ENCODE measurements at regions not wholly inside any gene's neighbourhood (a gene's known extent, or its start where the extent isn't known, plus 50 kb on each side); places are given as distances from the start of the nearest gene placed in this dataset.
A peak's percentile ranks its signal among the peaks of the same experiment; 100 is the strongest.
"Not testable (repeated sequence)": the region's sequence is repeated elsewhere in the genome, so short reads cannot be mapped to it uniquely, and the experiment has no call there.

DNA sequence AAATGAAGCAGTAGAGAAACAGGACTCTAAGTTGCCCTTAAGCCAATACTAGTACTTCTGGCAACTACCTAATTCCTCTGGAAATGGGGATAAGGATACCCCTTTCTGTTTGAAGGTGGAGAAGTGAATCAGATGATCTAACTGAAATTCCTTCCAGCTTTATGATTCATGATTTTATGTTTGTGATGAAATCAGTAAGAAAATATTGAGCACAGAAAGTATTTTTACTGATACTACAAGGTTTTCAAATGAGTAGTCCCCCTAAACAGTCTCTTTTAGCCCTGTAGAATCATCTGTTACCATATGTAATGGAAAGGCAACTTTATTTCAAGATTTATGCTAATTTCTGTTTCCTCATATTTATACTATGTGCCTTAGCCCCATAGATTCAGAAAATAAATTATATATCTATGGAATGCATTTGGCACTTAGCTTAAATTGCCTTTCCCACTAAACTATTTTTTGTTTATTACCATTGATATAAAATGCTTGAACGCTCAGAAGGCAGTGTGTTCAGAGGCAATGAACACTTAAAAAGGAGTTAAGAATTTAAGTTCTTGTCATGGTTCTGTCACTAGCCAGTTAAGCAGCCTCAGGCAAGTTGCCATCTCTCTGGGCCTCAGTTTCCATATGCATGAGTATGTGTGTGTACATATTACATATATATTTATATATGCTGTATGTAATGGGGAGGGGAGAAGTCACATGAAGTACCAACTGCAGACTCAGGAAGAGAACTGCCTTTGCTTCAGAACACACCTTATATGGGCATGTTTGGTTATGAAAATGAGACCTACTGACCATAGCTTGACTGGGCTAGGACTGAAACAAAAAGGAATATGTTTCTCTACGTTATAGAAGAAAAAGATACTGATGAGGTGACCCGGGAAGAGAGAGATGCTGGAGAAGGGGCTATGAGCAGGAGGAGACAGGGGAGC, 97.7 kb downstream of the CDC42EP3 start:
- Histone ChIP-seq H3F3A (ENCODE audit: insufficient read depth, low read length) (no peaks in the 10 kb centered on the region), H3K4me1 (ENCODE audit: insufficient read depth, low read length, severe bottlenecking) (no peaks in the 10 kb centered on the region), H4K20me1 (ENCODE audit: insufficient read depth, low read length) (no peaks in the 10 kb centered on the region), H3K4me2 (ENCODE audit: low read length) (no peak overlapping the region), H3K79me2 (ENCODE audit: insufficient read depth, low read length) (no peaks in the 10 kb centered on the region), H3K27me3 (ENCODE audit: insufficient read depth, low read length) (no peaks in the 10 kb centered on the region), H3K9me3 (ENCODE audit: low read length) (no peaks in the 10 kb centered on the region), H2AFZ (ENCODE audit: low read length) (no peak overlapping the region), H3K9ac (ENCODE audit: low read length) (no peak overlapping the region), H3K36me3 (ENCODE audit: insufficient read depth, low read length) (no peaks in the 10 kb centered on the region), H3K4me3 (ENCODE audit: low read depth, low read length, poor library complexity, severe bottlenecking) (no peak overlapping the region), H3K27ac (ENCODE audit: low read depth, low read length, poor library complexity, severe bottlenecking) (no peak overlapping the region), H3K9me2 (ENCODE audit: low read depth, low read length) (no peaks in the 10 kb centered on the region)
- TF ChIP-seq EZH2 (IDR thresholded peaks at IDR 0.05; ENCODE audit: borderline replicate concordance, low read length) = no peak
- TF ChIP-seq, protein P1, sequence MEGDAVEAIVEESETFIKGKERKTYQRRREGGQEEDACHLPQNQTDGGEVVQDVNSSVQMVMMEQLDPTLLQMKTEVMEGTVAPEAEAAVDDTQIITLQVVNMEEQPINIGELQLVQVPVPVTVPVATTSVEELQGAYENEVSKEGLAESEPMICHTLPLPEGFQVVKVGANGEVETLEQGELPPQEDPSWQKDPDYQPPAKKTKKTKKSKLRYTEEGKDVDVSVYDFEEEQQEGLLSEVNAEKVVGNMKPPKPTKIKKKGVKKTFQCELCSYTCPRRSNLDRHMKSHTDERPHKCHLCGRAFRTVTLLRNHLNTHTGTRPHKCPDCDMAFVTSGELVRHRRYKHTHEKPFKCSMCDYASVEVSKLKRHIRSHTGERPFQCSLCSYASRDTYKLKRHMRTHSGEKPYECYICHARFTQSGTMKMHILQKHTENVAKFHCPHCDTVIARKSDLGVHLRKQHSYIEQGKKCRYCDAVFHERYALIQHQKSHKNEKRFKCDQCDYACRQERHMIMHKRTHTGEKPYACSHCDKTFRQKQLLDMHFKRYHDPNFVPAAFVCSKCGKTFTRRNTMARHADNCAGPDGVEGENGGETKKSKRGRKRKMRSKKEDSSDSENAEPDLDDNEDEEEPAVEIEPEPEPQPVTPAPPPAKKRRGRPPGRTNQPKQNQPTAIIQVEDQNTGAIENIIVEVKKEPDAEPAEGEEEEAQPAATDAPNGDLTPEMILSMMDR (IDR thresholded peaks at IDR 0.05; ENCODE audit: low read length) = no peak

DNA sequence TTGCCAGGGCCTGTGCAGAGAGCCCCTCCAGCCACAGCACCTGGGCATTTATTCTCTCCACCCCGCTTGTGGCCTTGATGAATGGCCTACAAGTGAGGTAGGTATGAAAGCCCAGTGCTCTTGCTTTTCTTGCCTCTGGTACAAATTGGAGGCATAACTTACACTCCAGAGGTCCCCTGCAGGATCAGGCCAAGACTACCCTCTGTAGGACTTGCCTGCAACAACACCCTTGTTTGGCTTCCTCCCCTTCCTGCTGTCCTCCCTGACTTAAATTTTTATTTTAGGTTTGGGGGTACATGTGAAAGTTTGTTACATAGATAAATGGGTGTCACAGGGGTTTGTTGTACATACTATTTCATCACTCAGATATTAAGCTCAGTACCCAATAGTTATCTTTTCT, 95.7 kb downstream of the CDC42EP3 start:
- Histone ChIP-seq H3K4me3 (ENCODE audit: low read depth, low read length, poor library complexity, severe bottlenecking) (no peak overlapping the region), H3K9ac (ENCODE audit: low read length) (no peak overlapping the region), H3K9me2 (ENCODE audit: low read depth, low read length) (no peaks in the 10 kb centered on the region), H4K20me1 (ENCODE audit: insufficient read depth, low read length) (no peaks in the 10 kb centered on the region), H3K4me1 (ENCODE audit: insufficient read depth, low read length, severe bottlenecking) (no peaks in the 10 kb centered on the region), H3K27me3 (ENCODE audit: insufficient read depth, low read length) (no peaks in the 10 kb centered on the region), H2AFZ (ENCODE audit: low read length) (no peak overlapping the region), H3K27ac (ENCODE audit: low read depth, low read length, poor library complexity, severe bottlenecking) (no peak overlapping the region), H3K9me3 (ENCODE audit: low read length) (no peaks in the 10 kb centered on the region), H3K79me2 (ENCODE audit: insufficient read depth, low read length) (no peaks in the 10 kb centered on the region), H3K36me3 (ENCODE audit: insufficient read depth, low read length) (no peaks in the 10 kb centered on the region), H3K4me2 (ENCODE audit: low read length) (no peak overlapping the region), H3F3A (ENCODE audit: insufficient read depth, low read length) (no peaks in the 10 kb centered on the region)
- TF ChIP-seq, protein P1 (IDR thresholded peaks at IDR 0.05; ENCODE audit: low read length) = peak; percentile 15; the same call in 1 of the 2 replicates
- no peak for TF ChIP-seq EZH2 (IDR thresholded peaks at IDR 0.05; ENCODE audit: borderline replicate concordance, low read length)

DNA sequence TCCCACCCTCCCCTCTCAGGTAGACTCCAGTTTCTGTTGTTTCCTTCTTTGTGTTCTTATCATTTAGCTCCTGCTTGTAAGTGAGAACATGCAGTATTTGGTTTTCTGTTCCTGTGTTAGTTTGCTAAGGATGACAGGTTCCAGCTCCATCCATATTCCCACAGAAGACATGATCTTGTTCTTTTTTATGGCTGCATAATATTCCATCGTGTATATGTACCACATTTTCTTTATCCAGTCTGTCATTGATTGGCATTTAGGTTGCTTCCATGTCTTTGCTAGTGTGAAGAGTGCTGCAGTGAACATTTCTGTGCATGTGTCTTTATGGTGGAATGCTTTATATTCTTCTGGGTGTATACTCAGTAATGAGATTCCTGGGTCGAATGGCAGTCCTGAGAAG, 95.2 kb downstream of the CDC42EP3 start:
- not testable (repeated sequence) for H2AFZ ChIP-seq (ENCODE audit: low read length); H3K27ac ChIP-seq (ENCODE audit: low read depth, low read length, poor library complexity, severe bottlenecking); H4K20me1 ChIP-seq (ENCODE audit: insufficient read depth, low read length); H3K9me3 ChIP-seq (ENCODE audit: low read length); H3K27me3 ChIP-seq (ENCODE audit: insufficient read depth, low read length); H3K9ac ChIP-seq (ENCODE audit: low read length); H3K79me2 ChIP-seq (ENCODE audit: insufficient read depth, low read length); H3K4me2 ChIP-seq (ENCODE audit: low read length); H3F3A ChIP-seq (ENCODE audit: insufficient read depth, low read length); H3K4me1 ChIP-seq (ENCODE audit: insufficient read depth, low read length, severe bottlenecking); H3K4me3 ChIP-seq (ENCODE audit: low read depth, low read length, poor library complexity, severe bottlenecking); H3K9me2 ChIP-seq (ENCODE audit: low read depth, low read length); H3K36me3 ChIP-seq (ENCODE audit: insufficient read depth, low read length)

DNA sequence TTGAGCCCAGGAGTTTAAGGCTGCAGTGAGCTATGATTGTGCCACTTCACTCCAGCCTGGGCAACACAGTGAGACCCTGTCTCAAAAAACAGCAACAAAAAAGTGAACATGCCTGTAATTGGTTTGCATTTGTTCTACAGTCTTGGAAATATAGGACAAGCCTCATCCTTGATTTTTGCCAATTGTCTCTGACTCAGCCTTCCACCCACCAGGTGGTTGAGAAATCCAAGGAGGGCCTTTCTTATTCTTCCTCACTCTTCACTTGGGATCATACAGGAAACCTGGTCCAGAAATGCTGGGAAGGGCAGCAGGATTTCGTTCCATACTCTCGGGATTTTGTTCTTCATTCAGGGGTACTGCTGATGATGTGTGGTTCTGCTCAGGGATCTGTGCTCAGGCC, 94.6 kb downstream of the CDC42EP3 start:
- Histone ChIP-seq H3F3A (ENCODE audit: insufficient read depth, low read length) (no peaks in the 10 kb centered on the region), H3K79me2 (ENCODE audit: insufficient read depth, low read length) (no peaks in the 10 kb centered on the region), H3K4me3 (ENCODE audit: low read depth, low read length, poor library complexity, severe bottlenecking) (no peak overlapping the region), H3K36me3 (ENCODE audit: insufficient read depth, low read length) (no peaks in the 10 kb centered on the region), H3K27me3 (ENCODE audit: insufficient read depth, low read length) (no peaks in the 10 kb centered on the region), H3K9ac (ENCODE audit: low read length) (no peak overlapping the region), H3K9me2 (ENCODE audit: low read depth, low read length) (no peaks in the 10 kb centered on the region), H4K20me1 (ENCODE audit: insufficient read depth, low read length) (no peaks in the 10 kb centered on the region), H3K27ac (ENCODE audit: low read depth, low read length, poor library complexity, severe bottlenecking) (no peak overlapping the region), H3K9me3 (ENCODE audit: low read length) (no peaks in the 10 kb centered on the region), H2AFZ (ENCODE audit: low read length) (no peak overlapping the region), H3K4me2 (ENCODE audit: low read length) (no peak overlapping the region), H3K4me1 (ENCODE audit: insufficient read depth, low read length, severe bottlenecking) (no peaks in the 10 kb centered on the region)
- TF ChIP-seq, protein P1 (IDR thresholded peaks at IDR 0.05; ENCODE audit: low read length) = no peak
- TF ChIP-seq EZH2 (IDR thresholded peaks at IDR 0.05; ENCODE audit: borderline replicate concordance, low read length) = no peak
